ENCODE measurements at regions not wholly inside any gene's neighbourhood (a gene's known extent, or its start where the extent isn't known, plus 50 kb on each side); places are given as distances from the start of the nearest gene placed in this dataset.

DNA sequence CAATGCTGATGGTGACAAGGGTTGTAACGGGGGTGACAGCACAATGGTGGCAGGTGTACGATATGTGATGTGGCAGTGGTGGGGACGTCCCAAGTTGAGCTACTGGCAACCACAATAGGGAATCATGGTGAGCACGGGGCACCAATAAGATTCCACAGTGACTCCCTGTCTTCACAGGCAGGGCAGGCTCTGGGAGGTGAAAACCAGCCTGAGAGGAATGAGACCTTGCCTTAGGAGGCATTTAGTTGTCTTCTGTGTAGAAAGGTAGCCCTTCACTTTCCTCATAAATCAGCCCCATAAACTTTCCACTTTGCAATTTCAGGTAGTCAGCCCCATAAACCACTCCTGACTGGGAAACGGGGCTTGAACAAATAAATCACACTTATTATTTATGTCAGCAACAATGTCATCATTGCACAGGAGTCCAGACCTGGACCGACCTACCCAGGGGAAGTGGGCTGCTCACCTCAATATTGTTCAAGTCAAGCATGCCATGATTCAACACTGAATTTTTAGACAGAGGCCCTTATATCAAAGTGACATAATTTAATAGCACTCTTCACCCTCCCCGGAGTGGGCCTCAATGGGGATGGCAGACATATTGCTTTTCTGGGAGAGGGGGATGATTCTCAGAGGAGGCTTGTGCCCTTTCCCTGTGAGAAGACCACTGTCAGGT is 150.8 kb downstream of the CDC5L start:
- DNase-seq (ENCODE audit: low read depth in 6 of 9, low spot score in 9 of 9): no peak
- H3K4me1 ChIP-seq (ENCODE audit: control insufficient read depth in 2 of 2, insufficient read depth in 2 of 2, low read length in 2 of 2): no peaks in the 10 kb centered on the region
- H3K36me3 ChIP-seq (ENCODE audit: control insufficient read depth in 2 of 2, insufficient read depth in 2 of 2, low read length in 1 of 2): no peaks in the 10 kb centered on the region
- H3K27ac ChIP-seq (ENCODE audit: low read depth in 1 of 2, low read length in 1 of 2): no peak overlapping the region
- H3K27me3 ChIP-seq (ENCODE audit: control insufficient read depth in 2 of 2, insufficient read depth in 1 of 2, low read length in 1 of 2): no peaks in the 10 kb centered on the region
- 80% methylated on average over 7 of the region's 7 CpGs for WGBS
- no peak overlapping the region for H3K4me3 ChIP-seq (ENCODE audit: low read length in 2 of 2)
- H3K9me3 ChIP-seq (ENCODE audit: control insufficient read depth in 2 of 2, insufficient read depth in 1 of 2, low read length in 1 of 2): no peaks in the 10 kb centered on the region

GRCh38 chr6:44538807-44539201 is 151.3 kb downstream of the CDC5L start:
- Histone ChIP-seq H3K4me1 (ENCODE audit: control insufficient read depth in 2 of 2, insufficient read depth in 2 of 2, low read length in 2 of 2) (no peaks in the 10 kb centered on the region), H3K27ac (ENCODE audit: low read depth in 1 of 2, low read length in 1 of 2) (no peak overlapping the region), H3K36me3 (ENCODE audit: control insufficient read depth in 2 of 2, insufficient read depth in 2 of 2, low read length in 1 of 2) (no peaks in the 10 kb centered on the region), H3K9me3 (ENCODE audit: control insufficient read depth in 2 of 2, insufficient read depth in 1 of 2, low read length in 1 of 2) (no peaks in the 10 kb centered on the region), H3K27me3 (ENCODE audit: control insufficient read depth in 2 of 2, insufficient read depth in 1 of 2, low read length in 1 of 2) (no peaks in the 10 kb centered on the region), H3K4me3 (ENCODE audit: low read length in 2 of 2) (no peak overlapping the region)
- 51% methylated on average over 2 of the region's 2 CpGs for WGBS
- no peak for DNase-seq (ENCODE audit: low read depth in 6 of 9, low spot score in 9 of 9)

DNA sequence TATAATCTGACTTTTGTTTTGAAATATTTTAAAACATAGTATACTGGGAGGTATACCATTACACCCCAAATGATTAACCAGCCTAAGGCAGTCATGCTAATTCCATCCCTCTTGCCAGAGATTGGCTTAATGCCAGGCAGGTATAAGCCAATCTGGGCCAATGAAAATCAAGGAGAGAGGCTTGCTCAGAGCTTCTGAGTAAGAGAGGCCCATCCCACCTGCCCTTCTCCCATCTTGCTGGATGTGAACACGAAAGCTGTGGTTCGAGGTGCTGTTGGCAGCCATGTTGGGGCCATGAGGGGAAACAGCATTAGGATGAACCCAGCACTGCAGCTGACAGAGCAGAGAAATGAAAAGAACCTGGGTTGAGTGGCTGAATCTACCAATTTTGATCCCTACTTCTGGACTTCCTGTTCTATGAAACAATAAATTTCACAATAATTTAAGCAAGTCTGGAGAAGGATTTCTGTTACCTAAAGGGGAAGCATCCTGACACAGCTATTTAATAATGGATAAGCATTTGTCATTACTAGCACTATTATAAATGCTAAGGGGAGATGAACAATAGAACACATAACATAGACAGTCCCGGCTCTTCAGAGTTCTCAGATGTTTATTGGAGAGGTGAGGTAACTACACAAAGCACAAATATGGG is 152.3 kb downstream of the CDC5L start:
- Histone ChIP-seq H3K4me3 (ENCODE audit: low read length in 2 of 2) (no peak overlapping the region), H3K36me3 (ENCODE audit: control insufficient read depth in 2 of 2, insufficient read depth in 2 of 2, low read length in 1 of 2) (no peaks in the 10 kb centered on the region), H3K9me3 (ENCODE audit: control insufficient read depth in 2 of 2, insufficient read depth in 1 of 2, low read length in 1 of 2) (no peaks in the 10 kb centered on the region), H3K27ac (ENCODE audit: low read depth in 1 of 2, low read length in 1 of 2) (no peak overlapping the region), H3K27me3 (ENCODE audit: control insufficient read depth in 2 of 2, insufficient read depth in 1 of 2, low read length in 1 of 2) (no peaks in the 10 kb centered on the region), H3K4me1 (ENCODE audit: control insufficient read depth in 2 of 2, insufficient read depth in 2 of 2, low read length in 2 of 2) (no peaks in the 10 kb centered on the region)
- DNase-seq (ENCODE audit: low read depth in 6 of 9, low spot score in 9 of 9): no peak
- WGBS: 96% methylated on average over 3 of the region's 3 CpGs

DNA sequence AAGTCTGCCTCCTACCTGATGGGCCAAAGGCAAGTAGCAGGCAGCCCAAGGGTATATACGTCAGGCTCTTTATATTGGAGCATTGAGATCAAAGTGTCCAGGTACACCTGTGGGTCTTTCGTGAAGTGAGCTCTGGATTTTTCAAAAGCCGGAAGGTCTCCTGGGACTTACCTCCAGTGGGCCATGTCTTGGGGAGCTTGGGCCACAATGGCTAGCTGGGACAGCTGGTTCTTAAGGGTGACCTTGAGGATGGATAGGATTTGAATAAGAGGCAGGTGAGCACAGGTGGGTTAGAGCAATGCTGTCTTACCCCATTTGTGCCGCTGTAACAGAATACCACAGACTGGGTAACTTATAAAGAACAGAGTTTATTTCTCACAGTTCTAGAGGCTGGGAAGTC is 153.4 kb downstream of the CDC5L start:
- Histone ChIP-seq H3K4me3 (ENCODE audit: low read length in 2 of 2) (no peak overlapping the region), H3K27ac (ENCODE audit: low read depth in 1 of 2, low read length in 1 of 2) (no peak overlapping the region), H3K4me1 (ENCODE audit: control insufficient read depth in 2 of 2, insufficient read depth in 2 of 2, low read length in 2 of 2) (no peaks in the 10 kb centered on the region), H3K36me3 (ENCODE audit: control insufficient read depth in 2 of 2, insufficient read depth in 2 of 2, low read length in 1 of 2) (no peaks in the 10 kb centered on the region), H3K9me3 (ENCODE audit: control insufficient read depth in 2 of 2, insufficient read depth in 1 of 2, low read length in 1 of 2) (no peaks in the 10 kb centered on the region), H3K27me3 (ENCODE audit: control insufficient read depth in 2 of 2, insufficient read depth in 1 of 2, low read length in 1 of 2) (no peaks in the 10 kb centered on the region)
- DNase-seq (ENCODE audit: low read depth in 6 of 9, low spot score in 9 of 9): no peak
- WGBS: 97% methylated on average over 4 of the region's 4 CpGs

DNA sequence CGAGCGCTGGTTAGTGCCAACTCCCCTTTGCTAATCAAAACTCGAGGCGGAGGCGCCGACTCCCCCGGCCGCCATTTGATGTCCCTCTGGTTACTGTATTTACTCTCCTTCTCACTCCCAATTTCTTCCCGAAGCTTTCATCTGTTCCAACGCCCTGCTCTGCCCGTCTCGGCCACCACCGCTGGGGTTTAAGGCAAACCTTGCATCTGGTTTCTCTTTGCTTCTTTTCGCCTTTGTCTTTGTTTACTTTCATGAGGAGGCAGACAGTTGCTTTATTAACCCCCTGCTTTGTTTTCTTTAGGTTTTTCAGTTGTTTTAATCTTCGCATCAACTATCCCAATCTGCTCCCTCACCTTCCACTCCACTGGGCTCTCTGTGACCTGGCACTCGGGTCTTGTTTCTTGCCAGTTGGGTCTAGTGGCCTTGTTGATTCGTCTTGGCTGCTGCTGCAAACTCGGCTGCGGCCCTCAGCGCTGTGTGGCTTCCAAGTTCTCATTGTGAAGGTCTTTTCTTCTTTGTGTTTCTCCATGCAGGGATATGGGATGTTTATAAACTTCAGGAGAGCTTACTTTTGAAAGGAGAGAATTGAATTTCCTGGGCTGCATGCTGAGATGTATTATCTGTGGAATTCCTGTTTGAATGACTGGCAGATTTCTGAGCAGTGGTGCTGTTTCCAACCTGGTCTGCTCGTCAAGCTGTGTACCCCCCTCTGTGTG is 155.1 kb downstream of the CDC5L start:
- Histone ChIP-seq H3K4me3 (ENCODE audit: low read length in 2 of 2) (no peak overlapping the region), H3K36me3 (ENCODE audit: control insufficient read depth in 2 of 2, insufficient read depth in 2 of 2, low read length in 1 of 2) (no peaks in the 10 kb centered on the region), H3K27ac (ENCODE audit: low read depth in 1 of 2, low read length in 1 of 2) (no peak overlapping the region), H3K27me3 (ENCODE audit: control insufficient read depth in 2 of 2, insufficient read depth in 1 of 2, low read length in 1 of 2) (no peaks in the 10 kb centered on the region), H3K9me3 (ENCODE audit: control insufficient read depth in 2 of 2, insufficient read depth in 1 of 2, low read length in 1 of 2) (no peaks in the 10 kb centered on the region), H3K4me1 (ENCODE audit: control insufficient read depth in 2 of 2, insufficient read depth in 2 of 2, low read length in 2 of 2) (no peaks in the 10 kb centered on the region)
- DNase-seq (ENCODE audit: low read depth in 6 of 9, low spot score in 9 of 9): no peak
- 91% methylated on average over 21 of the region's 21 CpGs for WGBS

DNA sequence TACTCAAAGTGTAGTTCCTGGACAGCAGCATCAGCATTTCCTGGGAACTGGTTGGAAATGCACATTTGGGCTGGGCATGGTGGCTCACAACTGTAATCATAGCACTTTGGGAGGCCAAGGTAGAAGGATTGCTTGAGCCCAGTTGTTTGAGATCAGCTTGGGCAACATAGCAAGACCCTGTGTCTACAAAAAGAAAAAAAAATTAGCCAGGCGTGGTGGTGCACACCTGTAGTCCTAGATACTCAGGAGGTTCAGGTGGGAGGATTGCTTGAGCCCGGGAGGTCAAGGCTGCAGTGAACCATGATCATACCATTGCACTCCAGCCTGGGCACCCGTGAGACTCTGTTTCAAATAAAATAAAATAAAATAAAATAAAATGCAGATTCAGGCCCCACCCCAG is 156.2 kb downstream of the CDC5L start:
- WGBS: 98% methylated on average over 3 of the region's 3 CpGs
- no peak overlapping the region for H3K27ac ChIP-seq (ENCODE audit: low read depth in 1 of 2, low read length in 1 of 2)

GRCh38 chr6:44545224-44545623 is 157.7 kb downstream of the CDC5L start:
- no peaks in the 10 kb centered on the region for H3K27me3 ChIP-seq (ENCODE audit: control insufficient read depth in 2 of 2, insufficient read depth in 1 of 2, low read length in 1 of 2)
- H3K9me3 ChIP-seq (ENCODE audit: control insufficient read depth in 2 of 2, insufficient read depth in 1 of 2, low read length in 1 of 2): no peaks in the 10 kb centered on the region
- no peaks in the 10 kb centered on the region for H3K4me1 ChIP-seq (ENCODE audit: control insufficient read depth in 2 of 2, insufficient read depth in 2 of 2, low read length in 2 of 2)
- WGBS: 98% methylated on average over 1 of the region's 1 CpG
- no peak overlapping the region for H3K4me3 ChIP-seq (ENCODE audit: low read length in 2 of 2)
- DNase-seq (ENCODE audit: low read depth in 6 of 9, low spot score in 9 of 9): no peak
- H3K27ac ChIP-seq (ENCODE audit: low read depth in 1 of 2, low read length in 1 of 2): no peak overlapping the region
- H3K36me3 ChIP-seq (ENCODE audit: control insufficient read depth in 2 of 2, insufficient read depth in 2 of 2, low read length in 1 of 2): no peaks in the 10 kb centered on the region

More for the DNA sequence above, 156.2 kb downstream of the CDC5L start:
- Histone ChIP-seq H3K4me3 (ENCODE audit: low read length in 2 of 2) (no peak overlapping the region), H3K9me3 (ENCODE audit: control insufficient read depth in 2 of 2, insufficient read depth in 1 of 2, low read length in 1 of 2) (no peaks in the 10 kb centered on the region), H3K36me3 (ENCODE audit: control insufficient read depth in 2 of 2, insufficient read depth in 2 of 2, low read length in 1 of 2) (no peaks in the 10 kb centered on the region), H3K4me1 (ENCODE audit: control insufficient read depth in 2 of 2, insufficient read depth in 2 of 2, low read length in 2 of 2) (no peaks in the 10 kb centered on the region), H3K27me3 (ENCODE audit: control insufficient read depth in 2 of 2, insufficient read depth in 1 of 2, low read length in 1 of 2) (no peaks in the 10 kb centered on the region)
- no peak for DNase-seq (ENCODE audit: low read depth in 6 of 9, low spot score in 9 of 9)

- 94% methylated on average over 4 of the region's 4 CpGs for WGBS
- H3K9me3 ChIP-seq (ENCODE audit: control insufficient read depth in 2 of 2, insufficient read depth in 1 of 2, low read length in 1 of 2): no peaks in the 10 kb centered on the region
- no peaks in the 10 kb centered on the region for H3K4me1 ChIP-seq (ENCODE audit: control insufficient read depth in 2 of 2, insufficient read depth in 2 of 2, low read length in 2 of 2)
- no peaks in the 10 kb centered on the region for H3K27me3 ChIP-seq (ENCODE audit: control insufficient read depth in 2 of 2, insufficient read depth in 1 of 2, low read length in 1 of 2)
- no peaks in the 10 kb centered on the region for H3K36me3 ChIP-seq (ENCODE audit: control insufficient read depth in 2 of 2, insufficient read depth in 2 of 2, low read length in 1 of 2)
- no peak overlapping the region for H3K4me3 ChIP-seq (ENCODE audit: low read length in 2 of 2)
- H3K27ac ChIP-seq (ENCODE audit: low read depth in 1 of 2, low read length in 1 of 2): no peak overlapping the region
- no peak for DNase-seq (ENCODE audit: low read depth in 6 of 9, low spot score in 9 of 9)
Measured at GRCh38 chr6:44548319-44548718, 160.8 kb downstream of the CDC5L start.

DNA sequence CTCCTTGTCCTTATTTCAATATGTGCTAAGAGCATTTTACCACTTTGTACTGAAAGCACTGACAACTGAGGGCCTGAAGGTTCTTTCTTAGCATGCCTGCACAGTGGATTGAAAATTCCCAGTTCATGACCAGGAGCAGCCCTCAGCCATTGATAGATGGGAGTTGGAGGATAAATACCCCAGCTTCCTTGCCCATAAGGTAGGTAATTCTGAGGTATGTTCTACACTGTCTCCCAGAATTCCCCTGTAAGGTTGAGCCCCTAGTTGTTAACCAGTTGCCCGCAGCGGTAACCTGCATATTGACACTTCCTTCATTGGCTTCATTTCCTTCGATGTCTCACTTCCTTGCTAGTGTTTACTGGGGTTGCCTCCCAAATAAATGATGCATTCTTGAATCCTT is 162.0 kb downstream of the CDC5L start:
- no peak for DNase-seq (ENCODE audit: low read depth in 6 of 9, low spot score in 9 of 9)
- 80% methylated on average over 3 of the region's 3 CpGs for whole genome bisulfite sequencing
- Histone ChIP-seq H3K9me3 (ENCODE audit: control insufficient read depth in 2 of 2, insufficient read depth in 1 of 2, low read length in 1 of 2) (no peaks in the 10 kb centered on the region), H3K4me3 (ENCODE audit: low read length in 2 of 2) (no peak overlapping the region), H3K27ac (ENCODE audit: low read depth in 1 of 2, low read length in 1 of 2) (no peak overlapping the region), H3K27me3 (ENCODE audit: control insufficient read depth in 2 of 2, insufficient read depth in 1 of 2, low read length in 1 of 2) (no peaks in the 10 kb centered on the region), H3K36me3 (ENCODE audit: control insufficient read depth in 2 of 2, insufficient read depth in 2 of 2, low read length in 1 of 2) (no peaks in the 10 kb centered on the region), H3K4me1 (ENCODE audit: control insufficient read depth in 2 of 2, insufficient read depth in 2 of 2, low read length in 2 of 2) (no peaks in the 10 kb centered on the region)
